Mammary epithelial cell (primary cell): ENCODE measurements at regions not wholly inside any gene's neighbourhood (a gene's known extent, or its start where the extent isn't known, plus 50 kb on each side); places are given as distances from the start of the nearest gene placed in this dataset.

Source experiments
- EZH2 ChIP-seq: IDR thresholded peaks from 2 replicates; pipeline ENCODE4 v1.6.1; 2012; ENCODE audit warnings: low read length, inconsistent platforms, borderline replicate concordance
- TF ChIP-seq, protein P1 (sequence below), 2 donors: IDR thresholded peaks in 1 of 2; conservative IDR thresholded peaks in 1 of 2; 2 replicates each; pipeline ENCODE4 v1.5.1; 2011 to 2012; ENCODE audit warnings: inconsistent platforms in 2 of 2, low read length in 2 of 2, mild to moderate bottlenecking in 2 of 2, control low read depth in 1 of 2, low read depth in 1 of 2; ENCODE audit not compliant: insufficient read depth in 1 of 2; ENCODE audit errors: extremely low read depth in 1 of 2

- no peak for TF ChIP-seq EZH2
- TF ChIP-seq, protein P1, sequence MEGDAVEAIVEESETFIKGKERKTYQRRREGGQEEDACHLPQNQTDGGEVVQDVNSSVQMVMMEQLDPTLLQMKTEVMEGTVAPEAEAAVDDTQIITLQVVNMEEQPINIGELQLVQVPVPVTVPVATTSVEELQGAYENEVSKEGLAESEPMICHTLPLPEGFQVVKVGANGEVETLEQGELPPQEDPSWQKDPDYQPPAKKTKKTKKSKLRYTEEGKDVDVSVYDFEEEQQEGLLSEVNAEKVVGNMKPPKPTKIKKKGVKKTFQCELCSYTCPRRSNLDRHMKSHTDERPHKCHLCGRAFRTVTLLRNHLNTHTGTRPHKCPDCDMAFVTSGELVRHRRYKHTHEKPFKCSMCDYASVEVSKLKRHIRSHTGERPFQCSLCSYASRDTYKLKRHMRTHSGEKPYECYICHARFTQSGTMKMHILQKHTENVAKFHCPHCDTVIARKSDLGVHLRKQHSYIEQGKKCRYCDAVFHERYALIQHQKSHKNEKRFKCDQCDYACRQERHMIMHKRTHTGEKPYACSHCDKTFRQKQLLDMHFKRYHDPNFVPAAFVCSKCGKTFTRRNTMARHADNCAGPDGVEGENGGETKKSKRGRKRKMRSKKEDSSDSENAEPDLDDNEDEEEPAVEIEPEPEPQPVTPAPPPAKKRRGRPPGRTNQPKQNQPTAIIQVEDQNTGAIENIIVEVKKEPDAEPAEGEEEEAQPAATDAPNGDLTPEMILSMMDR (conservative IDR thresholded peaks at IDR 0.05 in 1 of 2, IDR thresholded peaks at IDR 0.05 in 1 of 2; ENCODE audit: extremely low read depth in 1 of 2, insufficient read depth in 1 of 2, low read depth in 1 of 2, low read length in 2 of 2) = no peak
Observed at GRCh38 chr5:84885485-84886258, 501.0 kb upstream of the EDIL3 start.
